Fibroblast of lung (primary cell): ENCODE measurements at regions not wholly inside any gene's neighbourhood (a gene's known extent, or its start where the extent isn't known, plus 50 kb on each side); places are given as distances from the start of the nearest gene placed in this dataset.

Experiments used
- DNase-seq, 2 donors: peaks; one replicate each; pipeline versions ENCODE4 v3.0.0 to v3.0.0-alpha.2; 2010; ENCODE audit warnings: low read depth in 2 of 2
- H2AFZ ChIP-seq: 2 replicates; pipeline ENCODE4 v1.5.1; 2012; ENCODE audit warnings: low read length, control low read depth, inconsistent platforms
- H3K27ac ChIP-seq: 2 replicates; pipeline ENCODE4 v1.5.1; 2011; ENCODE audit warnings: low read length, control low read depth; ENCODE audit not compliant: insufficient read depth
- H3K27me3 ChIP-seq: 2 replicates; pipeline ENCODE4 v1.5.1; 2011; ENCODE audit warnings: mild to moderate bottlenecking, low read length; ENCODE audit not compliant: control insufficient read depth, insufficient read depth
- H3K36me3 ChIP-seq: 2 replicates; pipeline ENCODE4 v1.5.1; 2011; ENCODE audit warnings: low read length; ENCODE audit not compliant: control insufficient read depth, insufficient read depth
- H3K4me1 ChIP-seq: 2 replicates; pipeline ENCODE4 v1.5.1; 2011; ENCODE audit warnings: low read length; ENCODE audit not compliant: control insufficient read depth, insufficient read depth; ENCODE audit errors: extremely low read depth
- H3K4me2 ChIP-seq: 2 replicates; pipeline ENCODE4 v1.5.1; 2011; ENCODE audit warnings: low read length, control low read depth; ENCODE audit not compliant: insufficient read depth; ENCODE audit errors: extremely low read depth
- H3K4me3 ChIP-seq, 4 experiments: fragments of 200-600 bp in 1 of 4; sonication (generic) in 1 of 4; replicated peaks in 1 of 4; 2 replicates each; pipeline ENCODE4 v1.5.1; 2011 to 2016; ENCODE audit warnings: low read length in 4 of 4, low read depth in 3 of 4, mild to moderate bottlenecking in 3 of 4, control low read depth in 2 of 4, inconsistent platforms in 1 of 4, mixed read lengths in 1 of 4; ENCODE audit not compliant: insufficient read depth in 1 of 4; ENCODE audit errors: control extremely low read depth in 1 of 4
- H3K79me2 ChIP-seq: 2 replicates; pipeline ENCODE4 v1.5.1; 2012; ENCODE audit warnings: mild to moderate bottlenecking, low read length, inconsistent platforms; ENCODE audit not compliant: control insufficient read depth, insufficient read depth
- H3K9ac ChIP-seq: 2 replicates; pipeline ENCODE4 v1.5.1; 2011; ENCODE audit warnings: mild to moderate bottlenecking, low read length, control low read depth; ENCODE audit not compliant: insufficient read depth
- H3K9me3 ChIP-seq: 2 replicates; pipeline ENCODE4 v1.5.1; 2012; ENCODE audit warnings: low read depth, low read length; ENCODE audit not compliant: control insufficient read depth, insufficient read depth
- H4K20me1 ChIP-seq: 2 replicates; pipeline ENCODE4 v1.5.1; 2011; ENCODE audit warnings: low read length; ENCODE audit not compliant: control insufficient read depth, insufficient read depth; ENCODE audit errors: extremely low read depth
- CTCF ChIP-seq, 2 donors: IDR thresholded peaks in 1 of 2; conservative IDR thresholded peaks in 1 of 2; 1 replicate in 1 of 2; 2 replicates in 1 of 2; pipeline ENCODE4 v1.5.1; 2011 to 2012; ENCODE audit warnings: low read length in 2 of 2, control low read depth in 1 of 2, inconsistent platforms in 1 of 2, low read depth in 1 of 2, mild to moderate bottlenecking in 1 of 2
- EZH2 ChIP-seq: IDR thresholded peaks from 2 replicates; pipeline ENCODE4 v1.5.1; 2012; ENCODE audit warnings: low read length, control low read depth, mild to moderate bottlenecking; ENCODE audit errors: missing control alignments

- no peak for DNase-seq
- TF ChIP-seq CTCF (conservative IDR thresholded peaks at IDR 0.05 in 1 of 2, IDR thresholded peaks at IDR 0.05 in 1 of 2; ENCODE audit: low read depth in 1 of 2, low read length in 2 of 2): no peak
- no peak for TF ChIP-seq EZH2
Observed at GRCh38 chr3:106086038-106086437, 217.2 kb upstream of the CBLB start.

GRCh38 chr3:106086636-106087035 lies 217.8 kb upstream of the CBLB start:
- Histone ChIP-seq H3K4me2 (no peak overlapping the region), H3K27ac (no peak overlapping the region), H3K79me2 (no peaks in the 10 kb centered on the region), H3K36me3 (no peaks in the 10 kb centered on the region), H3K9me3 (no peaks in the 10 kb centered on the region), H4K20me1 (no peaks in the 10 kb centered on the region), H3K4me3 (no peak overlapping the region), H3K9ac (no peak overlapping the region), H3K4me1 (no peaks in the 10 kb centered on the region), H2AFZ (no peak overlapping the region), H3K27me3 (no peaks in the 10 kb centered on the region)
- TF ChIP-seq EZH2 (no peak), CTCF (conservative IDR thresholded peaks at IDR 0.05 in 1 of 2, IDR thresholded peaks at IDR 0.05 in 1 of 2; ENCODE audit: low read depth in 1 of 2, low read length in 2 of 2) (no peak)
- DNase-seq: no peak

More at GRCh38 chr3:106086038-106086437, 217.2 kb upstream of the CBLB start:
- H3K27me3 ChIP-seq: no peaks in the 10 kb centered on the region
- no peaks in the 10 kb centered on the region for H4K20me1 ChIP-seq
- H3K36me3 ChIP-seq: no peaks in the 10 kb centered on the region
- no peak overlapping the region for H3K9ac ChIP-seq
- H3K9me3 ChIP-seq: no peaks in the 10 kb centered on the region
- no peaks in the 10 kb centered on the region for H3K79me2 ChIP-seq
- no peak overlapping the region for H3K4me3 ChIP-seq
- H3K27ac ChIP-seq: no peak overlapping the region
- no peak overlapping the region for H3K4me2 ChIP-seq
- no peaks in the 10 kb centered on the region for H3K4me1 ChIP-seq
- no peak overlapping the region for H2AFZ ChIP-seq

- peak; percentile 6 to 21 for DNase-seq
- no peaks in the 10 kb centered on the region for H3K4me1 ChIP-seq
- no peaks in the 10 kb centered on the region for H3K79me2 ChIP-seq
- H3K4me2 ChIP-seq: no peak overlapping the region
- no peaks in the 10 kb centered on the region for H4K20me1 ChIP-seq
- no peak overlapping the region for H2AFZ ChIP-seq
- no peak overlapping the region for H3K27ac ChIP-seq
- H3K9ac ChIP-seq: no peak overlapping the region
- no peaks in the 10 kb centered on the region for H3K27me3 ChIP-seq
- no peak for TF ChIP-seq EZH2
- no peak for TF ChIP-seq CTCF (conservative IDR thresholded peaks at IDR 0.05 in 1 of 2, IDR thresholded peaks at IDR 0.05 in 1 of 2; ENCODE audit: low read depth in 1 of 2, low read length in 2 of 2)
- H3K36me3 ChIP-seq: no peaks in the 10 kb centered on the region
- H3K4me3 ChIP-seq: no peak overlapping the region
- no peaks in the 10 kb centered on the region for H3K9me3 ChIP-seq
Observed at GRCh38 chr3:106088304-106088703, 219.5 kb upstream of the CBLB start.
